Testis (tissue), 2 donors: ENCODE measurements at regions not wholly inside any gene's neighbourhood (a gene's known extent, or its start where the extent isn't known, plus 50 kb on each side); places are given as distances from the start of the nearest gene placed in this dataset.

Source experiments
- POLR2A ChIP-seq: fragments of 450-650 bp; IDR thresholded peaks from one replicate; pipeline ENCODE4 v1.6.1; 2017; ENCODE audit warnings: antibody characterized with exemption, mild to moderate bottlenecking, moderate library complexity
- TF ChIP-seq, protein P1 (sequence below), 3 experiments: fragments of 450-650 bp in 2 of 3; fragments of 200-600 bp in 1 of 3; sonication (generic) in 1 of 3; IDR thresholded peaks; one replicate each; pipeline ENCODE4 v1.5.1; 2016 to 2019; ENCODE audit warnings: antibody characterized with exemption in 3 of 3, mild to moderate bottlenecking in 2 of 3, moderate library complexity in 1 of 3

DNA sequence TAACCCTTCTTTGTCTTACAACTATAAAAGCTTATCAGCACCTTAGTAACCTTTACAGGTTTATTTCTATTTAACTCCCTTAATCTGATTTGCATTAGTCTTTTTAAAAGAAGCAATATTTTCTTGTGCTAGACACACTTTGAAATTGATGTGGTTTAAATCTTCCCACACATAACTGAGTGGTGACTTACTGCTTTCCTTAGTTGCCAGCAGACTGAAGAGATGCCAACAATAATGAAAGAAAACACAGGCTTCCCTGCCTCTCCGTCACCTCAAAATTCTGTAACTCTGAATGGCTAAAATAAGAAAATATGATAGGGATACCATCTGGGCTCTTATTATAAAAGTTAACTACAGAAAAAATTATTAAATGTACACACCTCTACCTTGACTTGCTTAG is 196.8 kb downstream of the PTBP2 start:
- TF ChIP-seq, protein P1, sequence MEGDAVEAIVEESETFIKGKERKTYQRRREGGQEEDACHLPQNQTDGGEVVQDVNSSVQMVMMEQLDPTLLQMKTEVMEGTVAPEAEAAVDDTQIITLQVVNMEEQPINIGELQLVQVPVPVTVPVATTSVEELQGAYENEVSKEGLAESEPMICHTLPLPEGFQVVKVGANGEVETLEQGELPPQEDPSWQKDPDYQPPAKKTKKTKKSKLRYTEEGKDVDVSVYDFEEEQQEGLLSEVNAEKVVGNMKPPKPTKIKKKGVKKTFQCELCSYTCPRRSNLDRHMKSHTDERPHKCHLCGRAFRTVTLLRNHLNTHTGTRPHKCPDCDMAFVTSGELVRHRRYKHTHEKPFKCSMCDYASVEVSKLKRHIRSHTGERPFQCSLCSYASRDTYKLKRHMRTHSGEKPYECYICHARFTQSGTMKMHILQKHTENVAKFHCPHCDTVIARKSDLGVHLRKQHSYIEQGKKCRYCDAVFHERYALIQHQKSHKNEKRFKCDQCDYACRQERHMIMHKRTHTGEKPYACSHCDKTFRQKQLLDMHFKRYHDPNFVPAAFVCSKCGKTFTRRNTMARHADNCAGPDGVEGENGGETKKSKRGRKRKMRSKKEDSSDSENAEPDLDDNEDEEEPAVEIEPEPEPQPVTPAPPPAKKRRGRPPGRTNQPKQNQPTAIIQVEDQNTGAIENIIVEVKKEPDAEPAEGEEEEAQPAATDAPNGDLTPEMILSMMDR (IDR thresholded peaks at IDR 0.05) = no peak
- no peak for TF ChIP-seq POLR2A
